Mucosa of descending colon (tissue), 3 donors: ENCODE measurements at regions not wholly inside any gene's neighbourhood (a gene's known extent, or its start where the extent isn't known, plus 50 kb on each side); places are given as distances from the start of the nearest gene placed in this dataset.

Experiments
- ATAC-seq: fragments of 200-7000 bp; cut with Tn5 transposase; one replicate; pipeline ENCODE4 v1.9.1; 2020; ENCODE audit warnings: mild to moderate bottlenecking, moderate library complexity
- DNase-seq, 3 donors: peaks; one replicate each; pipeline ENCODE4 v3.0.0-alpha.2; 2020
- H3K36me3 ChIP-seq: fragments of 200-600 bp; one replicate; pipeline ENCODE4 v1.8.0; 2021; ENCODE audit warnings: low read depth, mild to moderate bottlenecking
- H3K4me1 ChIP-seq: fragments of 200-600 bp; one replicate; pipeline ENCODE4 v1.8.0; 2021; ENCODE audit warnings: low read depth, mild to moderate bottlenecking
- H3K4me3 ChIP-seq: fragments of 200-600 bp; one replicate; pipeline ENCODE4 v1.8.0; 2021; ENCODE audit warnings: mild to moderate bottlenecking
- H3K9me3 ChIP-seq: fragments of 200-600 bp; one replicate; pipeline ENCODE4 v1.8.0; 2021; ENCODE audit warnings: mild to moderate bottlenecking
- intact Hi-C, 2 donors: fragments of 100-400 bp; cut with DNase I in 1 of 2; cut with micrococcal nuclease in 1 of 2; formaldehyde crosslinking; loops; one replicate each; pipeline versions ENCODE4 v1.11.0 to v1.11.1; 2022; cut with DNase I, micrococcal nuclease
- TF ChIP-seq, protein P1 (sequence below): fragments of 200-600 bp; IDR thresholded peaks from one replicate; pipeline ENCODE4 v1.8.0; 2022; ENCODE audit warnings: antibody characterized with exemption, mild to moderate bottlenecking
- donor health status: DM: no; HTN: no; CAD: no; lungs with moderate emphysema.
- donor health status: DM: no; HTN: no; CAD: no.
- donor health status: DM: no; HTN: yes; CAD: no.

DNA sequence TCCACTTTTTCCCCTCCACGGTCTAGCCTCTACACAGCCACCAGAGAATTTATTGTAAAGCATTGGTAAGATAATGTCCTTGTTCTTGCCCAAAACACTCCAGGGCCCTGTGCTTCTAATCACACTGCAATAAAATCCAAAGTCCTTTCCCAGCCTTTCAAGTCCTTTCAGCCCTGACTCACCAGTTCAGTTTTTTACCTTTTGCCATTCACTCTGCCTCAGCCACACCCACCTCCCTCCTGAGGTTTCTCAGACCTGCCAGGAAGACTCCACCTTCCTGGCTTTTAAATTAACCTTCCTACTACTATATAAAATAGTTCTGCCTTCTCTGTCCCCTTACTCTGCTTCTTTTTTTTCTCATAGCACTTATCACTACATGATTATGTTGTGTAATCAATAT, 91.0 kb upstream of the ARHGAP32 start:
- no peaks in the 10 kb centered on the region for H3K9me3 ChIP-seq
- H3K4me1 ChIP-seq: peaks cover 11% of the 10 kb centered on the region
- intact Hi-C loops: no loop called here
- no peaks in the 10 kb centered on the region for H3K36me3 ChIP-seq
- ATAC-seq (peak; percentile 76), DNase-seq (peak; percentile 61 to 81 (median 68))
- H3K4me3 ChIP-seq: no peak overlapping the region
- TF ChIP-seq, protein P1, sequence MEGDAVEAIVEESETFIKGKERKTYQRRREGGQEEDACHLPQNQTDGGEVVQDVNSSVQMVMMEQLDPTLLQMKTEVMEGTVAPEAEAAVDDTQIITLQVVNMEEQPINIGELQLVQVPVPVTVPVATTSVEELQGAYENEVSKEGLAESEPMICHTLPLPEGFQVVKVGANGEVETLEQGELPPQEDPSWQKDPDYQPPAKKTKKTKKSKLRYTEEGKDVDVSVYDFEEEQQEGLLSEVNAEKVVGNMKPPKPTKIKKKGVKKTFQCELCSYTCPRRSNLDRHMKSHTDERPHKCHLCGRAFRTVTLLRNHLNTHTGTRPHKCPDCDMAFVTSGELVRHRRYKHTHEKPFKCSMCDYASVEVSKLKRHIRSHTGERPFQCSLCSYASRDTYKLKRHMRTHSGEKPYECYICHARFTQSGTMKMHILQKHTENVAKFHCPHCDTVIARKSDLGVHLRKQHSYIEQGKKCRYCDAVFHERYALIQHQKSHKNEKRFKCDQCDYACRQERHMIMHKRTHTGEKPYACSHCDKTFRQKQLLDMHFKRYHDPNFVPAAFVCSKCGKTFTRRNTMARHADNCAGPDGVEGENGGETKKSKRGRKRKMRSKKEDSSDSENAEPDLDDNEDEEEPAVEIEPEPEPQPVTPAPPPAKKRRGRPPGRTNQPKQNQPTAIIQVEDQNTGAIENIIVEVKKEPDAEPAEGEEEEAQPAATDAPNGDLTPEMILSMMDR: no peak

DNA sequence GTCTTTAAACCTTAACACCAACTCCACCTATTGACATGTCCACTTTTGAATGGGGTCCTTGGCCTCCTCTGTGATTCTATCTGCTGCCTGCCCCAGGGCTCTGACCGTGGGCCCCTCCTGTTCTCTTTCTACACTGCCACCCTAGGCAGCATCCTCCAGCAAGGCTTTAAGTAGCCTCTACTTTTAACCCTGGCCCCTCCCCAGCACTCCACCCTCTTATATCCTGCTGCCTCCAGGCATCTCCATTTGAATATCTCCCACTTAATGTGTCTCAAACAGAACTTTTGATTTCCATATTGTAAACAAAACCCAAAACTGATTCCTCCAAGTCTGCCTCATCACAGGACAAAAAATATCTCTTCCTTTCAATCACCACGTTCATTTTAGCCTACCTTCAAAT, 90.5 kb upstream of the ARHGAP32 start:
- peaks cover 11% of the 10 kb centered on the region for H3K4me1 ChIP-seq
- intact Hi-C loops: no loop called here
- H3K9me3 ChIP-seq: no peaks in the 10 kb centered on the region
- no peaks in the 10 kb centered on the region for H3K36me3 ChIP-seq
- ATAC-seq (no peak), DNase-seq (peak in 2 of 3 donors; percentile 27 to 30)
- TF ChIP-seq, protein P1: no peak
- H3K4me3 ChIP-seq: no peak overlapping the region

DNA sequence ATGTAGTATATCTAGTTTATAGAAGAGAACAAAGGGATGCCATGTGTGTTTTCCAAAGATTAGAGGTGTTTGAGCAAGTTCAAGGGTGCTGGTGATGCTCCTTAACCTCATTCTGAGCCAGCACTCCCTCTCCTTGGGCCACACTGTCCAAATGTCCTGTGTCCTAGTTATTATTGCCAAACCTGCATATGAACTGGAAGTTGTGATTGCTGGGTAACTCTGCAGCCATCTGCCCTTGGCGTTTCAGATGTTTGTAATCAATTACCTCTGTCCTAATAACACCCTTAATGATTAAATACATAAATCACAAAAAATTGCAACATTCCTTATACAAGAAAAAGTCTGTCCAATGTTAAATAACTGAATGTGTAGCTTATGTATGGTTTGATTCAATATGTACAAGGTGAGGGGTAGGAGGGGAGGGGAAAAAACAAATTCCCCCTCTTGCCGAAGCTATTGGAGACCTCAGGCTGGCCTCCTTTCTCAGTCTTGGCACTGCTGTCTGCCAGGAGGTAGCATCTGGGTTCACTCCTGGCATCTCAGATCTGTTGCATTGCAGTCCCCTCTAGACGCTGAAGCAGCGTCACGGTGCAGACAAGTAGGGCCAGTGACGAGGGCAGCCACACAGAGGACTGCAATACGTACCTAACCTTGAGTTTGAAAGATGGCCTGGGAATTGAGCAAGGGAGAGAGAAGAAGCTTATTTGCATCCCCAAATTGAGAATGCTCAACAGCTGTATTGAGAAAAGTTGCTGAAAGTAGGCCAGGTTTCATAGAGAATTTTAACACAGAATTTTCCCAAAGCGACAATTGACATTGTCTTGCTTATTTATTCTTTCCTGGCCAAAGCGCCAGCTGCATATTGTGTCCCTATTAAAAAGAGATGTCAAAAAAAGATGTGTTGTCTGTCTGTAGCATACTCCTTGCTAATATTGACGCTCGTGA, 89.6 kb upstream of the ARHGAP32 start:
- DNase-seq (no peak), ATAC-seq (no peak)
- no peak overlapping the region for H3K4me3 ChIP-seq
- peaks cover 15% of the 10 kb centered on the region for H3K4me1 ChIP-seq
- H3K9me3 ChIP-seq: no peaks in the 10 kb centered on the region
- TF ChIP-seq, protein P1: no peak
- no peaks in the 10 kb centered on the region for H3K36me3 ChIP-seq
- intact Hi-C loops: no loop called here

DNA sequence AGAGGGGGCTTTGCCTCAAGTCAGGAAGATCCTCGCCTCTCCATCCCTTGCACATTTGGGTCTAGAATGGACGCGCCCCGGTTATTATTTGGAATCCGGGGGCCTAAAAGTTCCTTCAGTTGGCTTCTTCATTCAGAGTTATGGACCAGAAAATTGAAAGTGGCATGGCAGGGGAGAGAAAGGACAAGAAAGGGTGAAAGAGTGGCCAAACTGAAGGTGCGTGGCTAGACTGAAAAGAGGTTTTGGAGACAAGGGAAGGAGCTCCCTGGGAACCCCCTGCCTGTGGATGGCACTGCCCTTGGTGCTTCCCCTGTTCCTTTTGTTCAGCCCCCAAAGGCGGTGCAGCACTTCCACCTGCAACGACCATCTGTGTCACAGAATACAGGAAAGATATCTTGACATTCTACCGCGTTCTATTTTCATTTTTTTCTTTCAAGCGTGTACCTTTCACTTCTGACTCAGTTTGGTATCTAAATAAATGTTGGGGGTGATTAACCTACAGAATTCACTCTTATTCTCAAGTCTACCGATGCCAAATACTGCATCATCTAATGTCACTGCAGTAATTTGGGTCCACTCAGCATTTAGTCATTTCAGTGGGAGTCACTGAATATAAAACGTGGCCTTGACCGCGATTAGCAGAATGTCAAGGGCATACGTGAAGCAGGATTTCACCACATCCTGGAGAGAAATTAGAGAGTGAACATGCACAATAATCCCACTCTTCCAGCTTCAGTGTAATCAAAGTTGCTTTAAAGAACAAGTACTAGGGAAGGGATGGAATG, 88.1 kb upstream of the ARHGAP32 start:
- ATAC-seq (no peak), DNase-seq (peak in 1 of 3 donors; percentile 34)
- no peaks in the 10 kb centered on the region for H3K9me3 ChIP-seq
- no peaks in the 10 kb centered on the region for H3K36me3 ChIP-seq
- TF ChIP-seq, protein P1: no peak
- H3K4me1 ChIP-seq: peaks cover 23% of the 10 kb centered on the region
- no peak overlapping the region for H3K4me3 ChIP-seq
- intact Hi-C loops: no loop called here

DNA sequence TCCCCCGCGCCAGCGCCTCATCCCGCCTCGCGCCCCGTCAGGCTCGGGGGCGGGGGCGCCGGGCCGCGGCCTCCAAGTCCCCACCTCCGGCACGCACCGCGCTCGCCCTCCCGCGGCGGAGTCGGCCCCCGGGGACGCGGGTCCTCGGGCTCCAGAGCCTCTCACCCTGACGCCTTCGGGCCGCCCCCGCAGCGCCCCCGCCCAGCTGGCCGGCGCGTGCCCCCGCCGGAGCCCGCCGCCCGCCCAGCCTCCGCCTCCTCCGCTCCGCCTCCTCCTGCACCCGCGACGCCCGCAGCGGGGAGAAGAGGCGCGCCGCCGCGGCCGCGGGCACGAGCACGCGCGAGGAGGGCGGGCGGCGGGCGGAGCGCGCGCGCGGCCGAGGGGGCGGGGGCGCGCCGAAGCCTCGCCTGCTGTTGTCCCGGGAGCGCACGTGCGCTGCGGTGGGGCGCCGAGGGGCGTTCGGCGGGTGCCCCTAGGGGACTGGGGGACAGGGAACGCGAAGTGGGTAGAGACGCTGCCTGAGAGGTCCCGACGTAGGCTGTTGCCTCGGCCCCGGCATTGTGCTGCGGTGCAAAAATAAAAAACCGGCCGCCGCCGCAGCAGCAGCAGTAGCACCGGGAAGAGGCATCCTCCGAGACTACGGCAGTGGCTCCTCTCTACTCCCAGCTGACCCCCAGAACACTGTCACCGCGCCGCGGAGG, 87.4 kb upstream of the ARHGAP32 start:
- intact Hi-C loops: no loop called here
- H3K4me3 ChIP-seq: peak overlapping the region; percentile 42
- DNase-seq (peak; percentile 81 to 90 (median 83)), ATAC-seq (peak; percentile 86)
- H3K9me3 ChIP-seq: no peaks in the 10 kb centered on the region
- peaks cover 27% of the 10 kb centered on the region for H3K4me1 ChIP-seq
- TF ChIP-seq, protein P1: no peak
- H3K36me3 ChIP-seq: no peaks in the 10 kb centered on the region
